ENCODE measurements at regions not wholly inside any gene's neighbourhood (a gene's known extent, or its start where the extent isn't known, plus 50 kb on each side); places are given as distances from the start of the nearest gene placed in this dataset.

GRCh38 chr3:127464642-127465041, 125.9 kb downstream of the TPRA1 start:
- no peak for DNase-seq (ENCODE audit: low spot score)
- Histone ChIP-seq H3K9me3 (replicated peaks in 1 of 2; ENCODE audit: control insufficient read depth in 2 of 2, insufficient read depth in 1 of 2, low read depth in 1 of 2, low read length in 2 of 2) (peaks cover 0 to 4% of the 10 kb centered on the region in 2 donors), H2BK12ac (ENCODE audit: low read length) (no peak overlapping the region), H3K9ac (ENCODE audit: low read depth, low read length, poor library complexity) (no peak overlapping the region), H3K27me3 (ENCODE audit: control insufficient read depth in 3 of 3, insufficient read depth in 3 of 3, low read depth in 1 of 3, low read length in 3 of 3) (peaks cover 0 to 26% (median 0%) of the 10 kb centered on the region in 3 experiments), H3K4ac (ENCODE audit: low read length) (no peak overlapping the region), H3K4me3 (ENCODE audit: low read length in 2 of 2) (no peak overlapping the region), H4K91ac (ENCODE audit: low read depth, low read length, poor library complexity) (no peak overlapping the region), H3K4me1 (ENCODE audit: control insufficient read depth in 2 of 2, insufficient read depth in 1 of 2, low read depth in 1 of 2, low read length in 2 of 2) (peaks cover 0 to 25% of the 10 kb centered on the region in 2 donors), H2BK120ac (ENCODE audit: low read depth, low read length) (no peak overlapping the region), H3K18ac (ENCODE audit: low read length) (peak overlapping the region; percentile 85), H2BK15ac (ENCODE audit: low read length) (no peak overlapping the region), H3K36me3 (replicated peaks in 1 of 2; ENCODE audit: control insufficient read depth in 2 of 2, insufficient read depth in 2 of 2, low read length in 2 of 2) (no peaks in the 10 kb centered on the region), H4K8ac (ENCODE audit: low read depth, low read length) (no peak overlapping the region), H2BK5ac (ENCODE audit: low read length) (no peak overlapping the region), H2AFZ (ENCODE audit: low read length) (no peak overlapping the region), H3K14ac (ENCODE audit: low read length) (no peak overlapping the region), H3K27ac (replicated peaks; ENCODE audit: low read length) (no peak overlapping the region), H3K79me1 (ENCODE audit: low read depth, low read length) (no peaks in the 10 kb centered on the region), H3K4me2 (ENCODE audit: insufficient read depth, low read length, poor library complexity, severe bottlenecking) (no peak overlapping the region), H3K23ac (ENCODE audit: low read depth, low read length, poor library complexity) (no peak overlapping the region), H2AK5ac (ENCODE audit: low read depth, low read length) (peak overlapping the region; percentile 51)
- no CpG with 5 or more reads among the region's 7 CpGs for WGBS, 2 donors (ENCODE audit: extremely low coverage in 2 of 2, insufficient read length in 2 of 2, insufficient replicate concordance in 1 of 2)

- Histone ChIP-seq H2BK12ac (ENCODE audit: low read length) (no peak overlapping the region), H3K9me3 (replicated peaks in 1 of 2; ENCODE audit: control insufficient read depth in 2 of 2, insufficient read depth in 1 of 2, low read depth in 1 of 2, low read length in 2 of 2) (no peaks in the 10 kb centered on the region), H3K27me3 (ENCODE audit: control insufficient read depth in 3 of 3, insufficient read depth in 3 of 3, low read depth in 1 of 3, low read length in 3 of 3) (peaks cover 0 to 32% (median 5%) of the 10 kb centered on the region in 3 experiments), H3K4me1 (ENCODE audit: control insufficient read depth in 2 of 2, insufficient read depth in 1 of 2, low read depth in 1 of 2, low read length in 2 of 2) (peaks cover 2 to 31% of the 10 kb centered on the region in 2 donors), H3K36me3 (replicated peaks in 1 of 2; ENCODE audit: control insufficient read depth in 2 of 2, insufficient read depth in 2 of 2, low read length in 2 of 2) (no peaks in the 10 kb centered on the region), H2BK120ac (ENCODE audit: low read depth, low read length) (no peak overlapping the region), H3K18ac (ENCODE audit: low read length) (peak overlapping the region; percentile 5), H3K4me2 (ENCODE audit: insufficient read depth, low read length, poor library complexity, severe bottlenecking) (no peak overlapping the region), H3K79me1 (ENCODE audit: low read depth, low read length) (no peaks in the 10 kb centered on the region), H3K23ac (ENCODE audit: low read depth, low read length, poor library complexity) (no peak overlapping the region), H2AK5ac (ENCODE audit: low read depth, low read length) (peak overlapping the region; percentile 85), H3K27ac (replicated peaks; ENCODE audit: low read length) (no peak overlapping the region), H3K4me3 (ENCODE audit: low read length in 2 of 2) (no peak overlapping the region), H3K9ac (ENCODE audit: low read depth, low read length, poor library complexity) (no peak overlapping the region), H2BK5ac (ENCODE audit: low read length) (no peak overlapping the region), H3K4ac (ENCODE audit: low read length) (no peak overlapping the region), H3K14ac (ENCODE audit: low read length) (no peak overlapping the region), H4K8ac (ENCODE audit: low read depth, low read length) (no peak overlapping the region), H2AFZ (ENCODE audit: low read length) (no peak overlapping the region), H2BK15ac (ENCODE audit: low read length) (peak overlapping the region; percentile 59), H4K91ac (ENCODE audit: low read depth, low read length, poor library complexity) (no peak overlapping the region)
- DNase-seq (ENCODE audit: low spot score), result no peak
- no CpG with 5 or more reads among the region's 8 CpGs for WGBS, 2 donors (ENCODE audit: extremely low coverage in 2 of 2, insufficient read length in 2 of 2, insufficient replicate concordance in 1 of 2)
Measured at GRCh38 chr3:127462111-127462655, 128.3 kb downstream of the TPRA1 start.

- Histone ChIP-seq H3K27ac (replicated peaks; ENCODE audit: low read length) (no peak overlapping the region), H2BK120ac (ENCODE audit: low read depth, low read length) (no peak overlapping the region), H2BK12ac (ENCODE audit: low read length) (no peak overlapping the region), H3K4me1 (ENCODE audit: control insufficient read depth in 2 of 2, insufficient read depth in 1 of 2, low read depth in 1 of 2, low read length in 2 of 2) (peaks cover 9 to 31% of the 10 kb centered on the region in 2 donors), H2AK5ac (ENCODE audit: low read depth, low read length) (peak overlapping the region; percentile 85), H2BK5ac (ENCODE audit: low read length) (no peak overlapping the region), H3K23ac (ENCODE audit: low read depth, low read length, poor library complexity) (no peak overlapping the region), H3K4ac (ENCODE audit: low read length) (no peak overlapping the region), H3K18ac (ENCODE audit: low read length) (peak overlapping the region; percentile 36), H4K91ac (ENCODE audit: low read depth, low read length, poor library complexity) (no peak overlapping the region), H3K36me3 (replicated peaks in 1 of 2; ENCODE audit: control insufficient read depth in 2 of 2, insufficient read depth in 2 of 2, low read length in 2 of 2) (no peaks in the 10 kb centered on the region), H2BK15ac (ENCODE audit: low read length) (no peak overlapping the region), H3K9me3 (replicated peaks in 1 of 2; ENCODE audit: control insufficient read depth in 2 of 2, insufficient read depth in 1 of 2, low read depth in 1 of 2, low read length in 2 of 2) (no peaks in the 10 kb centered on the region), H3K27me3 (ENCODE audit: control insufficient read depth in 3 of 3, insufficient read depth in 3 of 3, low read depth in 1 of 3, low read length in 3 of 3) (peaks cover 0 to 40% (median 13%) of the 10 kb centered on the region in 3 experiments), H3K9ac (ENCODE audit: low read depth, low read length, poor library complexity) (no peak overlapping the region), H2AFZ (ENCODE audit: low read length) (no peak overlapping the region), H3K79me1 (ENCODE audit: low read depth, low read length) (no peaks in the 10 kb centered on the region), H3K14ac (ENCODE audit: low read length) (no peak overlapping the region), H4K8ac (ENCODE audit: low read depth, low read length) (no peak overlapping the region), H3K4me2 (ENCODE audit: insufficient read depth, low read length, poor library complexity, severe bottlenecking) (no peak overlapping the region), H3K4me3 (ENCODE audit: low read length in 2 of 2) (no peak overlapping the region)
- DNase-seq (ENCODE audit: low spot score), result no peak
- WGBS, 2 donors (ENCODE audit: extremely low coverage in 2 of 2, insufficient read length in 2 of 2, insufficient replicate concordance in 1 of 2), result no CpG with 5 or more reads among the region's 10 CpGs
Measured at GRCh38 chr3:127461286-127461910, 129.1 kb downstream of the TPRA1 start.

- H3K27me3 ChIP-seq (ENCODE audit: control insufficient read depth in 3 of 3, insufficient read depth in 3 of 3, low read depth in 1 of 3, low read length in 3 of 3), result peaks cover 0 to 46% (median 20%) of the 10 kb centered on the region in 3 experiments
- peaks cover 20 to 39% of the 10 kb centered on the region in 2 donors for H3K4me1 ChIP-seq (ENCODE audit: control insufficient read depth in 2 of 2, insufficient read depth in 1 of 2, low read depth in 1 of 2, low read length in 2 of 2)
Measured at GRCh38 chr3:127459891-127460290, 130.6 kb downstream of the TPRA1 start.

More at GRCh38 chr3:127459891-127460290, 130.6 kb downstream of the TPRA1 start:
- H3K18ac ChIP-seq (ENCODE audit: low read length), result no peak overlapping the region
- no peak overlapping the region for H4K8ac ChIP-seq (ENCODE audit: low read depth, low read length)
- H3K79me1 ChIP-seq (ENCODE audit: low read depth, low read length), result no peaks in the 10 kb centered on the region
- no peak overlapping the region for H2BK15ac ChIP-seq (ENCODE audit: low read length)
- no peak for DNase-seq (ENCODE audit: low spot score)
- no peak overlapping the region for H3K9ac ChIP-seq (ENCODE audit: low read depth, low read length, poor library complexity)
- H3K36me3 ChIP-seq (replicated peaks in 1 of 2; ENCODE audit: control insufficient read depth in 2 of 2, insufficient read depth in 2 of 2, low read length in 2 of 2), result no peaks in the 10 kb centered on the region
- H3K27ac ChIP-seq (replicated peaks; ENCODE audit: low read length), result no peak overlapping the region
- no peak overlapping the region for H3K4ac ChIP-seq (ENCODE audit: low read length)
- no peak overlapping the region for H2AFZ ChIP-seq (ENCODE audit: low read length)
- H2BK5ac ChIP-seq (ENCODE audit: low read length), result no peak overlapping the region
- H2BK120ac ChIP-seq (ENCODE audit: low read depth, low read length), result no peak overlapping the region
- H3K4me3 ChIP-seq (ENCODE audit: low read length in 2 of 2), result no peak overlapping the region
- no peaks in the 10 kb centered on the region for H3K9me3 ChIP-seq (replicated peaks in 1 of 2; ENCODE audit: control insufficient read depth in 2 of 2, insufficient read depth in 1 of 2, low read depth in 1 of 2, low read length in 2 of 2)
- no peak overlapping the region for H3K4me2 ChIP-seq (ENCODE audit: insufficient read depth, low read length, poor library complexity, severe bottlenecking)
- no CpG with 5 or more reads among the region's 3 CpGs for WGBS, 2 donors (ENCODE audit: extremely low coverage in 2 of 2, insufficient read length in 2 of 2, insufficient replicate concordance in 1 of 2)
- no peak overlapping the region for H2BK12ac ChIP-seq (ENCODE audit: low read length)
- no peak overlapping the region for H3K23ac ChIP-seq (ENCODE audit: low read depth, low read length, poor library complexity)
- no peak overlapping the region for H4K91ac ChIP-seq (ENCODE audit: low read depth, low read length, poor library complexity)
- no peak overlapping the region for H2AK5ac ChIP-seq (ENCODE audit: low read depth, low read length)
- no peak overlapping the region for H3K14ac ChIP-seq (ENCODE audit: low read length)

Measured in neuronal stem cell (in vitro differentiated cells).